Neural cell (in vitro differentiated cells): ENCODE measurements at regions not wholly inside any gene's neighbourhood (a gene's known extent, or its start where the extent isn't known, plus 50 kb on each side); places are given as distances from the start of the nearest gene placed in this dataset.

Source experiments
- H2AFZ ChIP-seq: fragments of 200-600, 300-800 bp; sonication (generic), shearing (Covaris generic); 2 replicates; pipeline ENCODE4 v1.6.0; 2014; ENCODE audit warnings: low read depth, mild to moderate bottlenecking, antibody characterized with exemption, low read length, moderate library complexity
- H3F3A ChIP-seq: fragments of 200-600 bp; shearing (Covaris generic); 2 replicates; pipeline ENCODE4 v1.6.1; 2016; ENCODE audit warnings: mild to moderate bottlenecking, moderate library complexity, mixed read lengths, antibody characterized with exemption, low read length; ENCODE audit not compliant: insufficient read depth, poor library complexity, severe bottlenecking
- H3K27ac ChIP-seq: fragments of 200-600, 300-800 bp; sonication (generic), shearing (Covaris generic); 2 replicates; pipeline ENCODE4 v1.5.1; 2014; ENCODE audit warnings: mild to moderate bottlenecking, low read length, moderate library complexity
- H3K27me3 ChIP-seq: fragments of 300-800, 200-600 bp; sonication (generic), shearing (Covaris generic); 2 replicates; pipeline ENCODE4 v1.6.0; 2014; ENCODE audit warnings: mild to moderate bottlenecking, low read depth, low read length, moderate library complexity; ENCODE audit not compliant: insufficient read depth
- H3K36me3 ChIP-seq: fragments of 300-800, 200-600 bp; sonication (generic), shearing (Covaris generic); 2 replicates; pipeline ENCODE4 v1.5.1; 2014; ENCODE audit warnings: mild to moderate bottlenecking, antibody characterized with exemption, low read length, moderate library complexity; ENCODE audit not compliant: insufficient read depth
- H3K4me2 ChIP-seq: fragments of 300-800, 200-600 bp; sonication (generic), shearing (Covaris generic); 2 replicates; pipeline ENCODE4 v1.6.0; 2014; ENCODE audit warnings: mild to moderate bottlenecking, low read length
- H3K4me3 ChIP-seq: fragments of 300-800, 200-600 bp; sonication (generic), shearing (Covaris generic); 2 replicates; pipeline ENCODE4 v1.5.1; 2014; ENCODE audit warnings: mild to moderate bottlenecking, low read length, moderate library complexity
- H3K79me2 ChIP-seq: fragments of 200-600 bp; shearing (Covaris generic); replicated peaks from 2 replicates; pipeline ENCODE4 v1.6.0; 2014; ENCODE audit warnings: mild to moderate bottlenecking, low read length, moderate library complexity; ENCODE audit not compliant: insufficient read depth
- H3K9ac ChIP-seq: fragments of 300-800, 200-600 bp; sonication (generic), shearing (Covaris generic); 2 replicates; pipeline ENCODE4 v1.6.1; 2016; ENCODE audit warnings: mild to moderate bottlenecking, low read length, mixed read lengths
- H3K9me2 ChIP-seq: fragments of 200-600 bp; shearing (Covaris generic); 2 replicates; pipeline ENCODE4 v1.6.1; 2016; ENCODE audit warnings: mild to moderate bottlenecking, low read length, mixed read lengths; ENCODE audit not compliant: insufficient read depth
- H3K9me3 ChIP-seq: fragments of 200-600, 300-800 bp; sonication (generic), shearing (Covaris generic); 2 replicates; pipeline ENCODE4 v1.6.1; 2016; ENCODE audit warnings: mild to moderate bottlenecking, mixed run types, low read length, moderate library complexity, mixed read lengths
- H4K20me1 ChIP-seq: fragments of 200-600 bp; shearing (Covaris generic); 2 replicates; pipeline ENCODE4 v1.6.1; 2016; ENCODE audit warnings: mild to moderate bottlenecking, mixed run types; ENCODE audit not compliant: insufficient read depth
- EP300 ChIP-seq: fragments of 450-650 bp; conservative IDR thresholded peaks from 2 replicates; pipeline ENCODE4 v1.6.1; 2014; ENCODE audit warnings: antibody characterized with exemption, mild to moderate bottlenecking, moderate library complexity; ENCODE audit not compliant: poor library complexity, severe bottlenecking
- EZH2 ChIP-seq: fragments of 200-600, 300-800 bp; shearing (Covaris generic), sonication (generic); IDR thresholded peaks from 2 replicates; pipeline ENCODE4 v1.6.1; 2014; ENCODE audit warnings: antibody characterized with exemption, low read length, borderline replicate concordance, mild to moderate bottlenecking; ENCODE audit not compliant: insufficient read depth, poor library complexity, severe bottlenecking
- MXI1 ChIP-seq: fragments of 450-650 bp; conservative IDR thresholded peaks from 2 replicates; pipeline ENCODE4 v1.6.1; 2014; ENCODE audit warnings: antibody characterized with exemption, mild to moderate bottlenecking; ENCODE audit not compliant: poor library complexity, severe bottlenecking
- POLR2AphosphoS5 ChIP-seq: IDR thresholded peaks from 2 replicates; pipeline ENCODE4 v1.6.1; 2012
- RAD21 ChIP-seq: fragments of 450-650 bp; conservative IDR thresholded peaks from 2 replicates; pipeline ENCODE4 v1.6.1; 2014; ENCODE audit warnings: antibody characterized with exemption, mild to moderate bottlenecking, moderate library complexity
- REST ChIP-seq: IDR thresholded peaks from 2 replicates; pipeline ENCODE4 v1.6.1; 2012; ENCODE audit warnings: borderline replicate concordance
- SMC3 ChIP-seq: fragments of 450-650 bp; conservative IDR thresholded peaks from 2 replicates; pipeline ENCODE4 v1.6.1; 2014; ENCODE audit warnings: antibody characterized with exemption, mild to moderate bottlenecking, moderate library complexity; ENCODE audit not compliant: poor library complexity
- TAF1 ChIP-seq: IDR thresholded peaks from 2 replicates; pipeline ENCODE4 v1.6.1; 2012; ENCODE audit warnings: low read depth
- TF ChIP-seq, protein P1 (sequence below): fragments of 450-650 bp; IDR thresholded peaks from 2 replicates; pipeline ENCODE4 v1.5.1; 2014; ENCODE audit warnings: antibody characterized with exemption, mild to moderate bottlenecking, moderate library complexity; ENCODE audit not compliant: poor library complexity, severe bottlenecking

DNA sequence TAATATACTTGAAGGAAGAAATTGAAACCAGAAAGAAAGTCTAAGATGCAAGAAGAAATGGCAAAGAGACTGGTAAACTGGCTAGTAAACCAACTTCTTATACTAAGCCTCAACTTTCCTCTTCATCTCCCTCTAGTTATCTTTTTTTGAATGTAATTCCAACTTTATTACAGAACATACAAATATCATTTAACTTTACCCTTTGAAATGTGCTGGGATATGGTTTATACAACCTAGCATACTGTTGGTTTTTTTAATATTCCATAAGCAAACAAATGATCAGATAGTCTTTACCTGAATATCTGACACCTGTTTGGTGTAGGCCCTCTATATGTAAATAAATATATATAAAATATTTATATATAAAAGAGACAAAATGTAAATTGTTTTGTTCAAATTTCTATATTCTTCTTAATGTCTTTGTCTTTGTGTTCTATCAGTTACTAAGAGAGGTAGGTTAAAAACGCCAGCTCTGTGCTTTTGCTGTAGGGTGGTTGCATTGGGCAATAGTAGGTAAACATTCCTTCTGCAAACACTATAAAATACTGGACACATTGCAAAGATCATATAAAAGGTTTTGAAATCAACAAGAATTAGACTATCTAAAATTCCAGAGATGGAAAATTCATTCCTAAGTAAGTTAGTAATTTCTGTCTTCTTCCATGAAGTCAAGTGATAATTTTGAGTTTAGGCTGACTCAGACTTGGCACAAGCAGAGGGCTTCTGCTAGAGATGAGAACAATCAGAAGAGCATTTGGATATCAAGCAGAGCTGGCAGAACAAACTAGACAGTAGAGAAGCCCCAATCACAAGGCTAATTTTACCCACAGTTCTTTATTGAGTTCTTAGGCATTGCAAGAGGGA lies 383.3 kb downstream of the RFC3 start:
- Histone ChIP-seq H3K27me3 (no peaks in the 10 kb centered on the region), H3K4me3 (no peak overlapping the region), H3K79me2 (no peaks in the 10 kb centered on the region), H3K27ac (no peak overlapping the region), H3K36me3 (no peaks in the 10 kb centered on the region), H2AFZ (no peak overlapping the region), H3K9me3 (no peaks in the 10 kb centered on the region), H4K20me1 (no peaks in the 10 kb centered on the region), H3K4me2 (no peak overlapping the region), H3K9me2 (no peaks in the 10 kb centered on the region), H3K9ac (no peak overlapping the region), H3F3A (no peaks in the 10 kb centered on the region)
- TF ChIP-seq EZH2 (no peak), REST (no peak), EP300 (no peak), TAF1 (no peak), MXI1 (no peak), RAD21 (no peak), SMC3 (no peak), POLR2AphosphoS5 (no peak)
- TF ChIP-seq, protein P1, sequence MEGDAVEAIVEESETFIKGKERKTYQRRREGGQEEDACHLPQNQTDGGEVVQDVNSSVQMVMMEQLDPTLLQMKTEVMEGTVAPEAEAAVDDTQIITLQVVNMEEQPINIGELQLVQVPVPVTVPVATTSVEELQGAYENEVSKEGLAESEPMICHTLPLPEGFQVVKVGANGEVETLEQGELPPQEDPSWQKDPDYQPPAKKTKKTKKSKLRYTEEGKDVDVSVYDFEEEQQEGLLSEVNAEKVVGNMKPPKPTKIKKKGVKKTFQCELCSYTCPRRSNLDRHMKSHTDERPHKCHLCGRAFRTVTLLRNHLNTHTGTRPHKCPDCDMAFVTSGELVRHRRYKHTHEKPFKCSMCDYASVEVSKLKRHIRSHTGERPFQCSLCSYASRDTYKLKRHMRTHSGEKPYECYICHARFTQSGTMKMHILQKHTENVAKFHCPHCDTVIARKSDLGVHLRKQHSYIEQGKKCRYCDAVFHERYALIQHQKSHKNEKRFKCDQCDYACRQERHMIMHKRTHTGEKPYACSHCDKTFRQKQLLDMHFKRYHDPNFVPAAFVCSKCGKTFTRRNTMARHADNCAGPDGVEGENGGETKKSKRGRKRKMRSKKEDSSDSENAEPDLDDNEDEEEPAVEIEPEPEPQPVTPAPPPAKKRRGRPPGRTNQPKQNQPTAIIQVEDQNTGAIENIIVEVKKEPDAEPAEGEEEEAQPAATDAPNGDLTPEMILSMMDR, result no peak

GRCh38 chr13:34207334-34207733 lies 389.4 kb downstream of the RFC3 start:
- Histone ChIP-seq H3K9me3 (no peaks in the 10 kb centered on the region), H3K27me3 (no peaks in the 10 kb centered on the region), H2AFZ (no peak overlapping the region), H3K4me3 (no peak overlapping the region), H3K36me3 (no peaks in the 10 kb centered on the region), H3K4me2 (no peak overlapping the region), H3F3A (no peaks in the 10 kb centered on the region), H3K9ac (no peak overlapping the region), H3K9me2 (no peaks in the 10 kb centered on the region), H3K27ac (no peak overlapping the region), H4K20me1 (no peaks in the 10 kb centered on the region), H3K79me2 (no peaks in the 10 kb centered on the region)
- TF ChIP-seq REST, result no peak
- no peak for TF ChIP-seq SMC3
- TF ChIP-seq EZH2, result no peak
- TF ChIP-seq POLR2AphosphoS5, result no peak
- no peak for TF ChIP-seq MXI1
- TF ChIP-seq, protein P1, result no peak
- TF ChIP-seq RAD21, result no peak
- TF ChIP-seq TAF1, result no peak
